Heart right ventricle (tissue), 16 donors: ENCODE measurements at regions not wholly inside any gene's neighbourhood (a gene's known extent, or its start where the extent isn't known, plus 50 kb on each side); places are given as distances from the start of the nearest gene placed in this dataset.

Source experiments
- ATAC-seq, 8 donors: fragments of 200-7000 bp; cut with Tn5 transposase; one replicate each; pipeline ENCODE4 v1.9.1; 2020; ENCODE audit warnings: mild to moderate bottlenecking in 8 of 8, moderate library complexity in 8 of 8, moderate number of reproducible peaks in 1 of 8
- DNase-seq, 2 donors: peaks; one replicate each; pipeline ENCODE4 v3.0.0-alpha.2; 2020
- H3K27ac ChIP-seq, 10 donors: fragments of 200-600 bp; sonication (generic) in 2 of 10; one replicate each; pipeline versions ENCODE4 v1.5.0 to v1.8.0; 2020 to 2022; ENCODE audit warnings: mild to moderate bottlenecking in 3 of 10
- H3K27me3 ChIP-seq, 7 donors: fragments of 200-600 bp; one replicate each; pipeline ENCODE4 v1.8.0; 2021 to 2022; ENCODE audit warnings: mild to moderate bottlenecking in 2 of 7
- H3K36me3 ChIP-seq, 9 donors: fragments of 200-600 bp; sonication (generic) in 1 of 9; one replicate each; pipeline versions ENCODE4 v1.5.0 to v1.8.0; 2020 to 2022; ENCODE audit warnings: mild to moderate bottlenecking in 2 of 9
- H3K4me1 ChIP-seq, 9 donors: fragments of 200-600 bp; sonication (generic) in 1 of 9; one replicate each; pipeline versions ENCODE4 v1.5.0 to v1.8.0; 2020 to 2022; ENCODE audit warnings: mild to moderate bottlenecking in 4 of 9
- H3K4me3 ChIP-seq, 10 donors: fragments of 200-600 bp; sonication (generic) in 2 of 10; one replicate each; pipeline versions ENCODE4 v1.5.0 to v1.8.0; 2020 to 2022; ENCODE audit warnings: mild to moderate bottlenecking in 7 of 10, moderate library complexity in 2 of 10
- H3K9me3 ChIP-seq, 11 donors: fragments of 200-600 bp in 10 of 11; sonication (generic) in 2 of 11; one replicate each; pipeline versions ENCODE4 v1.5.0 to v1.8.0; 2013 to 2022; ENCODE audit warnings: mild to moderate bottlenecking in 2 of 11, control low read depth in 1 of 11, moderate library complexity in 1 of 11
- WGBS, 2 donors: extraction: QIAGEN DNeasy Blood & Tissue Kit; methylation state at CpG; one replicate each; pipeline ENCODE4 v1.1.7; 2013; ENCODE audit warnings: inconsistent platforms in 1 of 2; 5-methylcytosine and 5-hydroxymethylcytosine counted together
- intact Hi-C, 10 donors: fragments of 100-400 bp; cut with DNase I; formaldehyde crosslinking; loops; one replicate each; pipeline versions ENCODE4 v1.11.1 to v1.14.2; 2022
- TF ChIP-seq, protein P1 (sequence below), 9 donors: fragments of 200-600 bp; sonication (generic) in 2 of 9; IDR thresholded peaks; one replicate each; pipeline versions ENCODE4 v1.5.0 to v1.8.0; 2021 to 2022; ENCODE audit warnings: antibody characterized with exemption in 9 of 9, mild to moderate bottlenecking in 5 of 9, moderate library complexity in 1 of 9
- donor health status: Arrhythmogenic right ventricular cardiomyopathy.
- donor health status: ischemic (EF 13 %, LVEDD 7.1; RV severe dilation, severe dysfunction).
- donor health status: healthy with polysubstance abuse.
- donor health status: DM: no; HTN: yes; CAD: no.
- donor health status: DM: no; HTN: no; CAD: no.
- donor health status: ischemic (EF 25% LVEDD 6.9; RV normal size, moderate dysfunction).
- donor health status: ischemic (EF 25% LVEDD 5.7; RV mildly dilated, moderate dysfunction).
- donor health status: healthy.
- donor health status: DM: yes; HTN: yes; CAD: no.
- donor health status: Ischemic cardiomyopathy.
- donor health status: ischemic (EF 35%, LVEDD 5.7; RV mildly dilated, moderate dysfunction).
- donor health status: nonischemic (EF 11% LVEDD 7.7; RV severe dilation, severe dysfunction).
- donor health status: DM: yes; HTN: yes; CAD: no.
- donor health status: PGD.
- donor health status: ischemic (EF 29% LVEDD 5.4; RV normal size, mild dysfunction).
- donor health status: nonischemic (EF 23%, LVEDD 6.1; RV moderate dilation, normal function).

- H3K27ac ChIP-seq = no peak overlapping the region
- TF ChIP-seq, protein P1, sequence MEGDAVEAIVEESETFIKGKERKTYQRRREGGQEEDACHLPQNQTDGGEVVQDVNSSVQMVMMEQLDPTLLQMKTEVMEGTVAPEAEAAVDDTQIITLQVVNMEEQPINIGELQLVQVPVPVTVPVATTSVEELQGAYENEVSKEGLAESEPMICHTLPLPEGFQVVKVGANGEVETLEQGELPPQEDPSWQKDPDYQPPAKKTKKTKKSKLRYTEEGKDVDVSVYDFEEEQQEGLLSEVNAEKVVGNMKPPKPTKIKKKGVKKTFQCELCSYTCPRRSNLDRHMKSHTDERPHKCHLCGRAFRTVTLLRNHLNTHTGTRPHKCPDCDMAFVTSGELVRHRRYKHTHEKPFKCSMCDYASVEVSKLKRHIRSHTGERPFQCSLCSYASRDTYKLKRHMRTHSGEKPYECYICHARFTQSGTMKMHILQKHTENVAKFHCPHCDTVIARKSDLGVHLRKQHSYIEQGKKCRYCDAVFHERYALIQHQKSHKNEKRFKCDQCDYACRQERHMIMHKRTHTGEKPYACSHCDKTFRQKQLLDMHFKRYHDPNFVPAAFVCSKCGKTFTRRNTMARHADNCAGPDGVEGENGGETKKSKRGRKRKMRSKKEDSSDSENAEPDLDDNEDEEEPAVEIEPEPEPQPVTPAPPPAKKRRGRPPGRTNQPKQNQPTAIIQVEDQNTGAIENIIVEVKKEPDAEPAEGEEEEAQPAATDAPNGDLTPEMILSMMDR (IDR thresholded peaks at IDR 0.05) = no peak
- H3K27me3 ChIP-seq = no peaks in the 10 kb centered on the region
- WGBS, 2 donors = 54 to 56% methylated on average over 1 of the region's 1 CpG
- no peak overlapping the region for H3K4me3 ChIP-seq
- ATAC-seq (no peak), DNase-seq (no peak)
- H3K36me3 ChIP-seq = no peaks in the 10 kb centered on the region
- intact Hi-C loops = no loop called here
- H3K9me3 ChIP-seq = no peaks in the 10 kb centered on the region
- H3K4me1 ChIP-seq = no peaks in the 10 kb centered on the region
These were observed 1259.7 kb downstream of the XPNPEP1 start for GRCh38 chr10:108663587-108663986.

GRCh38 chr10:108662975-108663374 is 1260.3 kb downstream of the XPNPEP1 start:
- TF ChIP-seq, protein P1 (IDR thresholded peaks at IDR 0.05) = no peak
- Histone ChIP-seq H3K27ac (no peak overlapping the region), H3K4me1 (no peaks in the 10 kb centered on the region), H3K4me3 (no peak overlapping the region), H3K9me3 (no peaks in the 10 kb centered on the region), H3K27me3 (no peaks in the 10 kb centered on the region), H3K36me3 (no peaks in the 10 kb centered on the region)
- DNase-seq (no peak), ATAC-seq (no peak)
- WGBS, 2 donors = 63 to 65% methylated on average over 2 of the region's 2 CpGs
- intact Hi-C loops = no loop called here

- WGBS, 2 donors = 76 to 80% methylated on average over 4 of the region's 4 CpGs
- no peaks in the 10 kb centered on the region for H3K4me1 ChIP-seq
- intact Hi-C loops = no loop called here
- TF ChIP-seq, protein P1 (IDR thresholded peaks at IDR 0.05) = no peak
- H3K27me3 ChIP-seq = no peaks in the 10 kb centered on the region
- H3K9me3 ChIP-seq = no peaks in the 10 kb centered on the region
- no peak overlapping the region for H3K4me3 ChIP-seq
- no peak overlapping the region for H3K27ac ChIP-seq
- DNase-seq (no peak), ATAC-seq (no peak)
- no peaks in the 10 kb centered on the region for H3K36me3 ChIP-seq
These were observed 1268.3 kb downstream of the XPNPEP1 start for GRCh38 chr10:108655057-108655456.

DNA sequence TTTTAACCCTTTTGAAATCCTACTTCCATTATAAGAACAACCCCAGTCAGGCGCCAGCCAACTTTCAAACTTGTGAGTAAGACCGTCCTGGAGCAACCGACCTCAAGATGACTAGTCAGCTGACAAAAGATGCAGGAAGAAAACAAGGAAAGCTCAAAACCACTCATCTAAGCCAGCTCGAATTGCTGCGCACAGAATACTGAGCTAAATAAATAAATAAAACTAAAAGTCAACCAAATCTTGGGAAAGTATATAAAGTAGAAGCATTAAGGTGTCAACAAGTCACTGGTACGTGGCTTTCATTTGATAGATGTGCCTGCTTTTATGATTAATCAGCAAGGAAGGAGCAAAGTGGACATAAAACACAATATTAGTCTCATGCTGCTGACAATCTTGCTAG is 1269.8 kb downstream of the XPNPEP1 start:
- Histone ChIP-seq H3K27ac (no peak overlapping the region), H3K4me1 (no peaks in the 10 kb centered on the region), H3K9me3 (no peaks in the 10 kb centered on the region), H3K4me3 (no peak overlapping the region), H3K27me3 (no peaks in the 10 kb centered on the region), H3K36me3 (no peaks in the 10 kb centered on the region)
- DNase-seq = no peak
- ATAC-seq = no peak
- intact Hi-C loops = no loop called here
- TF ChIP-seq, protein P1 (IDR thresholded peaks at IDR 0.05) = no peak
- 80 to 83% methylated on average over 6 of the region's 6 CpGs for WGBS, 2 donors

DNA sequence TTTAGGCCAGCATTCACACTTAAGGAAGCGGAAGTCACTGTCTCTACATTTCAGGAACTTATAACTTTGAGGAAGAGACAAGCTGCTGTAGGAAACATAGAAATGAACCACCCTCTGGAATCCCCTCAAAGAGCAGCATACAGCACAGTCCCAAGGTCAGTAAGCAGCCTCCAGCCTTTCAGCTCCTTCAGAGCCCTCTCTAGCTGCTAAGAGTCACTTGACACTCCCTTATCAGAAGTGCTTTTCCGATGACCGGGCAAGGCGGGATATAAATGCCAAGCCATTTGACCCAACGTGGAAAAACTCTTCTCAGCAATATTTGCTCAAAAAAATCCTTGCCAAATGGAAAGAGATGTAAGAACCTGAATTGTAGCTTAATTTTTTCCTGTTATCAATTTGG is 1284.3 kb downstream of the XPNPEP1 start:
- 42% methylated on average over 5 of the region's 5 CpGs for WGBS, 2 donors
- ATAC-seq (no peak), DNase-seq (no peak)
- Histone ChIP-seq H3K4me3 (no peak overlapping the region), H3K4me1 (no peaks in the 10 kb centered on the region), H3K27me3 (peaks cover 0 to 2% (median 0%) of the 10 kb centered on the region in 7 donors), H3K9me3 (peaks cover 0 to 15% (median 0%) of the 10 kb centered on the region in 11 donors), H3K36me3 (no peaks in the 10 kb centered on the region), H3K27ac (no peak overlapping the region)
- intact Hi-C loops = no loop called here
- TF ChIP-seq, protein P1 (IDR thresholded peaks at IDR 0.05) = no peak
